Heart right ventricle (tissue), 16 donors: ENCODE measurements at regions not wholly inside any gene's neighbourhood (a gene's known extent, or its start where the extent isn't known, plus 50 kb on each side); places are given as distances from the start of the nearest gene placed in this dataset.

Experiments
- ATAC-seq, 8 donors: fragments of 200-7000 bp; cut with Tn5 transposase; one replicate each; pipeline ENCODE4 v1.9.1; 2020; ENCODE audit warnings: mild to moderate bottlenecking in 8 of 8, moderate library complexity in 8 of 8, moderate number of reproducible peaks in 1 of 8
- DNase-seq, 2 donors: peaks; one replicate each; pipeline ENCODE4 v3.0.0-alpha.2; 2020
- H3K27ac ChIP-seq, 10 donors: fragments of 200-600 bp; sonication (generic) in 2 of 10; one replicate each; pipeline versions ENCODE4 v1.5.0 to v1.8.0; 2020 to 2022; ENCODE audit warnings: mild to moderate bottlenecking in 3 of 10
- H3K27me3 ChIP-seq, 7 donors: fragments of 200-600 bp; one replicate each; pipeline ENCODE4 v1.8.0; 2021 to 2022; ENCODE audit warnings: mild to moderate bottlenecking in 2 of 7
- H3K36me3 ChIP-seq, 9 donors: fragments of 200-600 bp; sonication (generic) in 1 of 9; one replicate each; pipeline versions ENCODE4 v1.5.0 to v1.8.0; 2020 to 2022; ENCODE audit warnings: mild to moderate bottlenecking in 2 of 9
- H3K4me1 ChIP-seq, 9 donors: fragments of 200-600 bp; sonication (generic) in 1 of 9; one replicate each; pipeline versions ENCODE4 v1.5.0 to v1.8.0; 2020 to 2022; ENCODE audit warnings: mild to moderate bottlenecking in 4 of 9
- H3K4me3 ChIP-seq, 10 donors: fragments of 200-600 bp; sonication (generic) in 2 of 10; one replicate each; pipeline versions ENCODE4 v1.5.0 to v1.8.0; 2020 to 2022; ENCODE audit warnings: mild to moderate bottlenecking in 7 of 10, moderate library complexity in 2 of 10
- H3K9me3 ChIP-seq, 11 donors: fragments of 200-600 bp in 10 of 11; sonication (generic) in 2 of 11; one replicate each; pipeline versions ENCODE4 v1.5.0 to v1.8.0; 2013 to 2022; ENCODE audit warnings: mild to moderate bottlenecking in 2 of 11, control low read depth in 1 of 11, moderate library complexity in 1 of 11
- CTCF ChIP-seq, 9 donors: fragments of 200-600 bp; sonication (generic) in 2 of 9; IDR thresholded peaks; one replicate each; pipeline versions ENCODE4 v1.5.0 to v1.8.0; 2021 to 2022; ENCODE audit warnings: antibody characterized with exemption in 9 of 9, mild to moderate bottlenecking in 5 of 9, moderate library complexity in 1 of 9
- WGBS, 2 donors: extraction: QIAGEN DNeasy Blood & Tissue Kit; methylation state at CpG; one replicate each; pipeline ENCODE4 v1.1.7; 2013; ENCODE audit warnings: inconsistent platforms in 1 of 2; 5-methylcytosine and 5-hydroxymethylcytosine counted together
- intact Hi-C, 10 donors: fragments of 100-400 bp; cut with DNase I; formaldehyde crosslinking; loops; one replicate each; pipeline versions ENCODE4 v1.11.1 to v1.14.2; 2022
- donor health status: Arrhythmogenic right ventricular cardiomyopathy.
- donor health status: ischemic (EF 13 %, LVEDD 7.1; RV severe dilation, severe dysfunction).
- donor health status: healthy with polysubstance abuse.
- donor health status: DM: no; HTN: yes; CAD: no.
- donor health status: DM: no; HTN: no; CAD: no.
- donor health status: ischemic (EF 25% LVEDD 6.9; RV normal size, moderate dysfunction).
- donor health status: ischemic (EF 25% LVEDD 5.7; RV mildly dilated, moderate dysfunction).
- donor health status: healthy.
- donor health status: DM: yes; HTN: yes; CAD: no.
- donor health status: Ischemic cardiomyopathy.
- donor health status: ischemic (EF 35%, LVEDD 5.7; RV mildly dilated, moderate dysfunction).
- donor health status: nonischemic (EF 11% LVEDD 7.7; RV severe dilation, severe dysfunction).
- donor health status: DM: yes; HTN: yes; CAD: no.
- donor health status: PGD.
- donor health status: ischemic (EF 29% LVEDD 5.4; RV normal size, mild dysfunction).
- donor health status: nonischemic (EF 23%, LVEDD 6.1; RV moderate dilation, normal function).

GRCh38 chr12:82069931-82070514 lies 288.2 kb downstream of the CCDC59 start:
- DNase-seq (no peak), ATAC-seq (no peak)
- TF ChIP-seq CTCF (IDR thresholded peaks at IDR 0.05), result no peak
- 56 to 66% methylated on average over 2 of the region's 2 CpGs for WGBS, 2 donors
- intact Hi-C loops, result no loop called here
- Histone ChIP-seq H3K27me3 (no peaks in the 10 kb centered on the region), H3K9me3 (no peaks in the 10 kb centered on the region), H3K4me1 (no peaks in the 10 kb centered on the region), H3K27ac (no peak overlapping the region), H3K4me3 (no peak overlapping the region), H3K36me3 (no peaks in the 10 kb centered on the region)

DNA sequence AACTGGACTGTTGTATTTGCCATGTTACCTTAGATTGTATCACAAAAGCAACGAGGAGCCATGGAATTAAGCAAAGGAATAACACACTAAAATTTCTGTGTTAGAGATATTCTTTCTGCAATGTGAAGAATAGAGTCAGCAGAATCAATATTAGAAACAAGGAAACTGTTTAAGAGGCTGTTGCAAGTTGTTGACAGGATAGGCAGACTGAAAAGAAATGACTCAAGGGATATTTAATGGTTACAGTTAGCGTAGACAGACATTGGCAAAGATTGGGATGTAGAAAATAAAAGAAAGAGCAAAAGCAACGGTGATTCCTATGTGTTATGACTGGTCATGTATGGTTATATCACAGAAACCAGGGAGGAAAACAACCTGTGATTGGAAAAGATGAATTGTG lies 299.0 kb upstream of the PPFIA2 start:
- H3K36me3 ChIP-seq, result no peaks in the 10 kb centered on the region
- 52 to 59% methylated on average over 3 of the region's 3 CpGs for WGBS, 2 donors
- no peak for DNase-seq
- ATAC-seq, result no peak
- H3K4me3 ChIP-seq, result no peak overlapping the region
- H3K9me3 ChIP-seq, result no peaks in the 10 kb centered on the region
- no peaks in the 10 kb centered on the region for H3K27me3 ChIP-seq
- H3K4me1 ChIP-seq, result no peaks in the 10 kb centered on the region
- no peak for TF ChIP-seq CTCF (IDR thresholded peaks at IDR 0.05)
- intact Hi-C loops, result no loop called here
- H3K27ac ChIP-seq, result peak overlapping the region in 1 of 10 donors; percentile 29

DNA sequence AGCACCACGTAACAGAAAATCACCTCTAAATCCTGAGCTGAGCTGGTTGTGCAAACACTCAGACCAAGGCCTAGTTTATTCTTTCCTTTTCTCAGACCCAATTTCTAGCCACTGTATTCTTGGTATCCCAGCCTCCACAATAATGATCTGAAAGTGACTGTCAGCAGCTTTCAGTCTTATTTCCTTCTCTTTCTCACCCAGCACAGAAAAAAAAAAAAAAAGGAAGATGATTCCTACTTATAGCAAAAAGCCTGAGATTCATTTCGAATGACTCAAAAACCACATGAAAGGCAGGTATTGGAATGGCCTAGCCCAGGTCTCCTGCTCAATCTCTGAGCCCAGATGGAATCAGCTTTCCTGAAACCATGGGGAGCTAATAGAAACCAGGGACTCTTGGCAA lies 298.6 kb upstream of the PPFIA2 start:
- no peak for DNase-seq
- peak overlapping the region in 1 of 10 donors; percentile 29 for H3K27ac ChIP-seq
- H3K36me3 ChIP-seq, result no peaks in the 10 kb centered on the region
- intact Hi-C loops, result no loop called here
- WGBS, 2 donors, result 52 to 57% methylated on average over 2 of the region's 2 CpGs
- H3K4me1 ChIP-seq, result no peaks in the 10 kb centered on the region
- TF ChIP-seq CTCF (IDR thresholded peaks at IDR 0.05), result no peak
- H3K27me3 ChIP-seq, result no peaks in the 10 kb centered on the region
- no peak for ATAC-seq
- no peak overlapping the region for H3K4me3 ChIP-seq
- H3K9me3 ChIP-seq, result no peaks in the 10 kb centered on the region

DNA sequence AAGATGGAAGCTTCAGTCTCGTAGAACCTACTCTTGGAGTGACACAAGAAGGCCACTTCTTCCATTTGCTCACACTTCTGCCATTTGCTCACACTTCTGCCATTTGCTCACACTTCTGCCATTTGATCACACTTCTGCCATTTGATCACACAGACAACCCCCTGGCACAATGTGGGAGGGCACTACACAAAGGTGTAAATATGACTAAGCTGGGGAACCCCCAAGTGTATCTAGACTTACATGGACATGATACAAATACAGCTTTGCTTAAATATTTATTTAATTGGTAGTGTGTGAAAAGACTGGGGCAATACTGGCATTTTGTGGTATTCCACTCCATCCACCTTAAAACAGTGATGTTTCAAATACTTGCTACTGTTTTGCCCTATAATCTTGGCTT lies 296.2 kb upstream of the PPFIA2 start:
- Histone ChIP-seq H3K4me1 (no peaks in the 10 kb centered on the region), H3K36me3 (no peaks in the 10 kb centered on the region), H3K4me3 (no peak overlapping the region), H3K9me3 (peaks cover 0 to 3% (median 0%) of the 10 kb centered on the region in 11 donors), H3K27ac (no peak overlapping the region), H3K27me3 (no peaks in the 10 kb centered on the region)
- no peak for DNase-seq
- ATAC-seq, result no peak
- WGBS, 2 donors, result 45 to 68% methylated on average over 1 of the region's 1 CpG
- intact Hi-C loops, result no loop called here
- TF ChIP-seq CTCF (IDR thresholded peaks at IDR 0.05), result no peak
